HG03108 (cell line): ENCODE measurements at regions not wholly inside any gene's neighbourhood (a gene's known extent, or its start where the extent isn't known, plus 50 kb on each side); places are given as distances from the start of the nearest gene placed in this dataset.

ENCODE experiments used
- ATAC-seq: cut with Tn5 transposase; IDR thresholded peaks from one replicate; pipeline ENCODE4 v1.9.1; 2021; ENCODE audit warnings: moderate library complexity; ENCODE audit not compliant: unreplicated experiment

GRCh38 chr5:98101131-98101530 is 672.3 kb upstream of the RGMB start:
- ATAC-seq: no peak

GRCh38 chr5:98102936-98103335 is 670.5 kb upstream of the RGMB start:
- no peak for ATAC-seq

DNA sequence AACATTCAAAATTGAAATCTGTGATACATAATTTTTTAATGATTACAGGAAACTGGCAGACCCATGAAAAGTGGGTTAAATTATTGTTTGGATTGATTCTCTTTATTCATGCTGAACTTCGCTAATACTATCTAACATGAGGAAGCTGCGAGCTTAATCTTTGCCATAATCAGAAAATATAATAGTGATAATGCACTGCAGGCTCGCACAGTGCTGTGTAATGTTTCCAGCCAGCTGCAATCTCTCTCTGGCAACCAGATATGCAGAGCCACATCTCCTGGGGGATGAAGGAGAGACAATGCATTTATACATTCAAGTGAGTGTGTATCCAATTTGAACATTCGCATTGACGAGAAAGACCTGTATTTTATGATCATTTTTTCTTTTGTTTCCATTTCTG is 669.7 kb upstream of the RGMB start:
- ATAC-seq: no peak

DNA sequence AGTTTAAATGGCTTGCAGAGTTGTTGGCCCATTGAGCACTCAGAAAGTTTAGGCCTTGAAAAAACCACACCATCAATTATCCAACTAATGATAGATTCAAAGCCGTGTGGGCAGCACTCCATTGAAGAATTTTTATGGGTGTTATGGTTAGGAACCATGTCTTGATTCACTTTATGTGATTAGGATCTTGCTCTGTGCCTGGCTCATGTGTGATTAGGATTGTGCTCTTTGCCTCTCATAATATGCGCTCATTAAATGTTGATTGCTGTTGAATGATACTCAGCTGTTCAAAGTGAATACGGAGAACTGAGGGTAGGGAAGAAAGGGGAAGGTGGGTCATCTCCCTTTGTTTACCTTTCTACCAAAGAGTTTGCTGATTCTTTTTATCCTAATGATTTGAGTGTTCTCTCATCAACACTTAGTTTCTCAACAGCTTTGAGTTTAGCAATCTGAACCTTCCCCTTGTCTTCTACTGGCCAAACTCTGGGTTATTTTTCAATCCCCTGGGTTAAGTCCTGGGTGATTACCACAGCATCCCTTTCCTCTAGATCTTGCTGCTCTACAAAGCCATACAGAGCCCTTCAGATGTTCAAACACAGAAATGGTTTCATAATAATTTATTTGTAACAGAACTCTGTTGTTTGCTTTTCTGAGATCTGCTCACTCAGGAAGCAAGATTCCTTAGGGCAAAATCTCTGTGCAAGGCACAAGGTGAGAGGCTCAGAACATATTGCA is 668.8 kb upstream of the RGMB start:
- ATAC-seq: no peak

DNA sequence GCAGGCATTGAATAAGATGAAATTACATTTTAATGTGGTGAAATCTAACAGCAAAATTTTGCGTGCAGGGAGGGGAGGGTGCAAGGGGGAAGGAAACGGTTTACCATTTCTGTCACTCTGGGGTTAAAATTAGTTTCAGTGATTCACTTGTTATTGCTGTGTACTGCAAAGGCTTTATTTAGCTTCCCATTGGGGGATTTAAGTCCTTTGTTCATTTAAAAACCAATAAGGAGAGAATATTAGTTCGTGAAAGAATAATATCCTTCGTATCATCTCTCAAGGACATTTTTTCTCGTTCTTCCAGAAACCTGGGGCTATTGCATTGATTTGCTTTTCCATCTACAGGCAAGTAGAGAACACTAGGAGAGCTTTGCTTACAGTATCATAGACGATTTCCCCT is 667.8 kb upstream of the RGMB start:
- no peak for ATAC-seq

DNA sequence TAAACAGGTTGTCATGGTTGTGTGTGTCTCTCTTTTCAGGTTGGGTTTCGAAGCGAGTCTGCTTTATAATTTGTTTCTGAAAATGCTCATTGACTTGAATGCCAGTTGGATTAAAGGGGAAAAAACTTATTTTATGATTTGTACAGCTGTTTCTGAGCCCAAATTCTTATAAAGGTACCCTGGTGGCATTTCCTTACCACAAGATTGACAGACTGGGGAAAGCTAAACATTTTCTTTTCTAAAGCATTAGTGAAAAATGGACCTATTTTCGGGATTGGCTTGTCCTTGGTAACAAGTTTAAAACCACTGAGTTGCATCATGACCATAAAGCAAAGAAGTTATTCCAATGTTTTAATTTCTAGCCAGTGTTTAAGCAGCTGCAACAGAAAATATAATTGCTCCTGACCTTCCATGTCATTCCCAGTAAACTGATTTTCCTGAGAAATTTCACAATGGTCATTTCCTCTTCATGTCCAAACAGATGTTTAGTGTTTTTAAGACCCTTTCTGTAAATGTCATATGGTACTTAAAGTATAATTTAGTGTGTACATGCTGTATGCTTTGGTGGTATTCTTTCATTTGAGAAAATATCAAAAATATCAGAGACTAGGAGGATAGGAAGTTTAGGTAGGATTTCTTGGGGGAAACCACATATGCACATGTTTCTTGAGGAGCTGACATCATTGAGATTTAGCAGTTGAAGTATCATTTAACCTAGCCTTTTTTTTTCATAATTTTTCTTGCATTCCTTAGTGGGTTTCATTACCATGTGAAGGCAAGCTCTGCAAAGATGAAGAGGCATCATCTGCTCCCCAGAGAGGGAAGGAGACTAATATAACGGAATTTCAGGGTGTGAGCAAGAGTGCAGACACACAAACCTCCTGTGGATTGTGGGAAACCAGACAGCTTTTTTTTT is 667.1 kb upstream of the RGMB start:
- ATAC-seq: no peak

GRCh38 chr5:98108497-98108896 is 665.0 kb upstream of the RGMB start:
- no peak for ATAC-seq

DNA sequence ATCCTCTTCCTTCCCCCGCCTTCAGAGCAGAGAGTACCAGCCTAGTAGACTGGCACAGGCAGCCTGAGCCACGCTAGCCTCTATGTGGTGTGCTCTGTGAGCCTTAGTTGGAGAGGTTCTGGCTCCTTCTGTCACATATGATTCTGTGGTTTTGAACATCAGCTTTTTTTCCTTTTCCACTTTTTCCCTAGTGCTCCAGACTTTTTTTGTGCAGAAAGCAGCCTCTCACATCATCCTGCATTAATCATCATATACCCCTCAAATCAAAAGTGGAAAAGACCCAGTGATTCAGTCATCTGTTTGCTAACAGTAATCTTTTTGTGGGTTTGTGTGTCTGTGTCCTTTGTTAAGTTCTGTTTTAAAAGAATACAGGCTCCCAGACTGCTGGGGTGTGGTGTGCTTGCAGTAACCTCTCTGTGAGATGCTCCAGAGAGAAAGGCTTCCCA is 663.9 kb upstream of the RGMB start:
- no peak for ATAC-seq

- no peak for ATAC-seq
These were observed 663.2 kb upstream of the RGMB start for GRCh38 chr5:98110282-98110691.

GRCh38 chr5:98110791-98111190 is 662.7 kb upstream of the RGMB start:
- ATAC-seq: no peak

- no peak for ATAC-seq
These were observed 661.8 kb upstream of the RGMB start for GRCh38 chr5:98111686-98112085.

DNA sequence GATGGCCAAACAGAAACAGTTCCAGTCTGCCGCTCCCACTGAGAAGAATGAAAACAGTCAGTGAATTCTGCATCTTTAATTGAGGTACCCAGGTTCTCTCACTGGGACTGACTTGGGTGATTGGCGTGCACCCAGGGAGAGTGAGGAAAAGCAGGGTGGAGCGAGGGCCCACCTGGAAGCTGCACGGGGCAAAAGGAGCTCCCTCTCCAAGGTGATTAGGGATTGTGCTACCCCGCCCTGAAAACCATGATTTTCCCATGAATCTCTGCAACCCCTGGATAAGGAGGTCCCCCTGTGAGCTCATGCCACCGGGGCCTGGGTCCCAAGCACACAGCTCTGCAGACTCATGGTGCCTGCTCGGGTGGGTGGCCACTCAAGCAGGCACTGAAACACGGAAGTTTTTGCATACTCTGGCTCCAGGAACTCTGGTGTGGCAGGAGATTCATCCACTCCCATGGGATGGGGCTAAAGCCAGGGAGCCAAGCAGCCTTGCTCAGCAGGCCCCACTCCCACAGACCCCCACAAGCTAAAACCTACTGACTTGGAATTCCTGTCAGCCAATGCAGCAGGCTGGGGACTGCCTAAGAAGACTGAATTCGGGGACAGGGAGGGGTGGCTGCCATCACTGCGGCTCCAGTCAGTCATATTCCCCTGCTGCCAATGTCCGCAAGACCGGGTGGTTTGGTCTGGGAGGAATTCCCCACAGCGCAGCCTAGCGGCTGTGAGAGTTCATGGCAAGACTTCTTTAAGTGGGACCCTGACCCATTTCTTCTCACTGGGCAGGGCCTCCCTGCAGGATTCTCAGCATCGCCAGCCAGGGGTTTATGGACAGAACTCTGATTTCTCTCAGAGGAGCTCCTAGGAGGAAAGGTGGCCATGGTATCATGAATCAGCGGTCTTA is 652.2 kb upstream of the RGMB start:
- ATAC-seq: no peak

- ATAC-seq: no peak
These were observed 645.2 kb upstream of the RGMB start for GRCh38 chr5:98128271-98128670.

- ATAC-seq: no peak
These were observed 644.6 kb upstream of the RGMB start for GRCh38 chr5:98128846-98129245.

DNA sequence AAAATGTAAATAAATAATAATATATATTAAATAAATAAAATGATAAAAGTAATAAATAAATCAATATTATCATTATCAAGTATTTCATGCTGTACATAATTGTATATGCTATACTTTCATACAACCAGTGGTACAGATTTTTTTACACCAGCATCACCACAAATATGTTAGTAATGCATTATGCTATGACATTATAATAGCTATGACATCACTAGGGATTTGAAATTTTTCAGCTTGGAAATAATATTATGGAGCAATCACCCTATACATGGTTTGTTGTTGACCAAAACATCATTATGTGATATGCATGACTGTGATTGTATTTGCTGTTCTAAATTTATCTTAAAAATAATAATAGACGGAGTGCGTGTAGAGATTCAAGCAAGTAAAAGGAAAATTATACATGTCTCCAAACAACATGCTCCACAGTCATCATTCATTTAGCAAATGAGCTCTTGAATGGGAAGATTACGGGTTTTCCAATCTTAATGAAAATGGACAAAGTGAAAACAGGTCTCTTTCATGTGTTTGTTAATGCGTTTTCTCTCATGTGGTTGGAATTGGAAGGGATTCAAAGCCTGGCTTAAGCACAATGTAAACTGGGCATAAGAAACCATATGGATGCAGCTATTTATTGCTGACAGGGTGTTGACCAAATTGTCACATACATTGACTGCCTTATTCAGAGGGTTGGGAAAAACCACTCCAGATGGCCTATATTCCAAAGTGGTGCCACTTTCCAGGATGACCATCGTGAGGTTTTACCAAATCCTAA is 643.0 kb upstream of the RGMB start:
- no peak for ATAC-seq

DNA sequence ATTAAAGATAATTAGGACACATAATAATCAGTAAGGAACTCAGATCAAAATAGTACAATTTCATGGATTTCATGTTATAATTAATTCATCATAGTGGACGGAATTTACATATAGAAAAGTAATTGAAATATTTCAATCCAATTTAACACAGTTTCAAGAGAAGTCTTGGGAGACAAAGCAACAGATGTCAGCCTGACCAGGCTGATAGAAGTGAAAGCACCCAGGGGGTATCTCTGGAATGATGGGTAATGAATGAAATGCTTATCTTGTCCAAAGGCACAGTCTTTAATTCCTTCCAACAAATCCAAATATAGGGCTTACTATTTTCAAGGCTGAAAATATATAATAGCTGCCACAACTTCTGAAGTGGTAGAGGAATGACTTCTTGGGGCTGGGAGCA is 629.3 kb upstream of the RGMB start:
- no peak for ATAC-seq

- ATAC-seq: no peak
These were observed 628.8 kb upstream of the RGMB start for GRCh38 chr5:98144710-98145109.

DNA sequence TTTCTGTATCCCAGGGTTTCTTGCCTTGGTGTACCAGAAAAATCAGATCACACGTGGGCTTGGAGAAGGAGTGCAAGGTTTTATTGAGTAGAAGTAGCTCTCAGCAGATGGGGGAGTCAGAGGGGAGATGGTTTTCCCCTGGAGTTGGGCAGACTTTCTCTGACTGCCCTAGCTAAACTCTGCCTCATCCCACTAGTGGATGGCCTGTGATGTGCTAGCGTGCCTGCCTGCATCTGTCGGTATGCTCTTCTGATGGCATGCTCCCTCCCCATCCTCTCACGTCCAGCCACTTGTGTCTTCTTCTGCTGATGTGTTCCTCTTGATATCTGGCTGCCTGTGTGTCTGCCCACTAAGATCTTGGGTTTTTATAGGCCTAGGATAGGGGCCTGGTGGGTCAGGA is 616.1 kb upstream of the RGMB start:
- no peak for ATAC-seq

DNA sequence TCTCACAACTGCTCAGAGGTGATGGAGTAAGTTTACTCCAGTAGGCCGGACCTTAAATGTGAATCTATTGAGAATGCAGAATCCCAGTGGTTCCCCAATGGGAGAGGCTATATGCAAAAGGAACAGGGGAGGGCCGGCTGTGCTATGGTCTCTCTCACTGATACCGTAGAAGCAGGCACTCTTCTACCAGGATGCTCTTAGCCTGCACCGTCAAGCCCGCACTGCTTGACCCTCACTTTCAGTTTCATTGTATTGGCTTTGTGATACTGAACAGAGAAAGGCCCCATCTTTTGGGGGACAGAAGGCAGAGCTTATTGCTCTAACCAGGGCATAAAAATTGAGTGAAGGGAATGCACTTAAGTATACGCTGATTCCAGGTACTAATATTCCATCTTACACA is 615.0 kb upstream of the RGMB start:
- no peak for ATAC-seq

DNA sequence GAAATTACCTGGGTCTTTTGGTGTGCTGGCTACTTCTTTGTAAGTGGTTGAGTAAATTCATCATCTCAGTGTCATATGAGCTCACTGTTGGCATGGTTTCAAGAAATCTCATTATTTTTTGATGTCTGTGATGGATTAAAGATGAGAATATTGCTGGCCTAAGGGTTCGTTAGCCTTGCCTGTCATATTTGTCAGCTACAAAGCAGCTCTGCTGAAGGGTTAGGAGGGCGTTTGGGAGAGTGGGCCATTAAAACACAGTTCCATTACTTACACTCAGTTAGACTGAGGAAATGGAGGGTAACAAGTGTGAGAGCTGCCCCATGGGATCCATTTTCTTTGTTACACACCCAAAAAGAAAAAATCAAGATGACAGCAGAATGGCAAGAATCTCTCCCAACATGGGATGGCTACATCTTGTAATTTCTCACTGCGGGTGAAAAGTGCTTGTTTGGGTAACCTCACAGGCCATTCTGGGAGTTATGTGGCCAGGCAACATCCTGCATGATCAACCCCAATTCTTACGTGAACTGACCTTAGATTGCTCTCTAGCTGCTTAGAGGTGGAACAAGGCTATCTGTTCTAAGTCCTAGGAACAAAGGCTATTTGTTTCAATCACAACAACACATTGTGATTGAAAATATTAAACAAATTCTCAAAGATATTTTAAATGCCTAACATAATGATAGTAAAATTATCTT is 609.5 kb upstream of the RGMB start:
- no peak for ATAC-seq
